Fibroblast of pulmonary artery (primary cell): ENCODE measurements at regions not wholly inside any gene's neighbourhood (a gene's known extent, or its start where the extent isn't known, plus 50 kb on each side); places are given as distances from the start of the nearest gene placed in this dataset.

Experiments
- DNase-seq: peaks from one replicate; pipeline ENCODE4 v3.0.0-alpha.2; 2010; ENCODE audit warnings: low read depth
- H3K4me3 ChIP-seq: replicated peaks from 2 replicates; pipeline ENCODE4 v1.5.1; 2011; ENCODE audit warnings: low read depth, mild to moderate bottlenecking, control low read depth, low read length, moderate library complexity
- CTCF ChIP-seq: IDR thresholded peaks from 2 replicates; pipeline ENCODE4 v1.5.1; 2011; ENCODE audit warnings: mild to moderate bottlenecking, control low read depth, low read length, inconsistent platforms; ENCODE audit errors: missing control alignments

GRCh38 chr3:102974333-102974732 lies 539.5 kb downstream of the ZPLD1 start:
- no peak overlapping the region for H3K4me3 ChIP-seq
- DNase-seq = no peak
- no peak for TF ChIP-seq CTCF

GRCh38 chr3:102979191-102979590 lies 544.4 kb downstream of the ZPLD1 start:
- TF ChIP-seq CTCF = no peak
- DNase-seq = peak; percentile 1
- no peak overlapping the region for H3K4me3 ChIP-seq

- no peak for TF ChIP-seq CTCF
- peak; percentile 94 for DNase-seq
- no peak overlapping the region for H3K4me3 ChIP-seq
Measured at GRCh38 chr3:102979682-102980354, 545.0 kb downstream of the ZPLD1 start.

GRCh38 chr3:102980355-102980696 lies 545.5 kb downstream of the ZPLD1 start:
- TF ChIP-seq CTCF = no peak
- DNase-seq = no peak
- H3K4me3 ChIP-seq = no peak overlapping the region

- DNase-seq = no peak
- H3K4me3 ChIP-seq = no peak overlapping the region
- no peak for TF ChIP-seq CTCF
Measured at GRCh38 chr3:103002425-103003176, 567.8 kb downstream of the ZPLD1 start.

- no peak for DNase-seq
- H3K4me3 ChIP-seq = no peak overlapping the region
- no peak for TF ChIP-seq CTCF
Measured at GRCh38 chr3:103006526-103007183, 571.8 kb downstream of the ZPLD1 start.

- DNase-seq = no peak
- no peak overlapping the region for H3K4me3 ChIP-seq
- TF ChIP-seq CTCF = no peak
Measured at GRCh38 chr3:103009609-103010008, 574.8 kb downstream of the ZPLD1 start.
